Sigmoid colon (tissue), 4 donors: ENCODE measurements at regions not wholly inside any gene's neighbourhood (a gene's known extent, or its start where the extent isn't known, plus 50 kb on each side); places are given as distances from the start of the nearest gene placed in this dataset.

Experiments used
- EP300 ChIP-seq, 4 donors: sonication (generic); formaldehyde crosslinking; IDR thresholded peaks; one replicate each; pipeline ENCODE4 v1.6.1; 2017; ENCODE audit warnings: antibody characterized with exemption in 4 of 4
- TF ChIP-seq, protein P1 (sequence below), 4 experiments: fragments of 450-650 bp in 3 of 4; fragments of 200-600 bp in 1 of 4; IDR thresholded peaks; one replicate each; pipeline ENCODE4 v1.5.1; 2016 to 2019; ENCODE audit warnings: antibody characterized with exemption in 4 of 4, mild to moderate bottlenecking in 3 of 4, moderate library complexity in 2 of 4

DNA sequence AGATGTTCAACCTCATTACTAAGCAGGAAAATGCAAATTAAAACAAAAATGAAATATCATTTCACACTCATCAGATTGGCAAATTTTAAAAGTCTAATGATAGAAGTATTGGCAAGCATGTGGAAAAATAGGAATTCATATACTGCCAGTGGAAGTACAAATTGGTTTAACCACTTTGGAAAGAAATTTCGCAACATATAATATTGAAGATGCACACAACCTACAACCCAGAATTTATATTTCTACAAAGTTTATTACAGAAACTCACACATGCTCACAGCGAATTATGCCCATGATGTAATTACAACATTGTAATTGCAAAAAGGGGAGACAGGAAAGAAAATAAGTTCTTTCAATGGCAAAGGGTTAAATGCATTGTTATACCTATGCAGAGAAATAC, 324.1 kb downstream of the IGSF11 start:
- TF ChIP-seq, protein P1, sequence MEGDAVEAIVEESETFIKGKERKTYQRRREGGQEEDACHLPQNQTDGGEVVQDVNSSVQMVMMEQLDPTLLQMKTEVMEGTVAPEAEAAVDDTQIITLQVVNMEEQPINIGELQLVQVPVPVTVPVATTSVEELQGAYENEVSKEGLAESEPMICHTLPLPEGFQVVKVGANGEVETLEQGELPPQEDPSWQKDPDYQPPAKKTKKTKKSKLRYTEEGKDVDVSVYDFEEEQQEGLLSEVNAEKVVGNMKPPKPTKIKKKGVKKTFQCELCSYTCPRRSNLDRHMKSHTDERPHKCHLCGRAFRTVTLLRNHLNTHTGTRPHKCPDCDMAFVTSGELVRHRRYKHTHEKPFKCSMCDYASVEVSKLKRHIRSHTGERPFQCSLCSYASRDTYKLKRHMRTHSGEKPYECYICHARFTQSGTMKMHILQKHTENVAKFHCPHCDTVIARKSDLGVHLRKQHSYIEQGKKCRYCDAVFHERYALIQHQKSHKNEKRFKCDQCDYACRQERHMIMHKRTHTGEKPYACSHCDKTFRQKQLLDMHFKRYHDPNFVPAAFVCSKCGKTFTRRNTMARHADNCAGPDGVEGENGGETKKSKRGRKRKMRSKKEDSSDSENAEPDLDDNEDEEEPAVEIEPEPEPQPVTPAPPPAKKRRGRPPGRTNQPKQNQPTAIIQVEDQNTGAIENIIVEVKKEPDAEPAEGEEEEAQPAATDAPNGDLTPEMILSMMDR (IDR thresholded peaks at IDR 0.05) = no peak
- TF ChIP-seq EP300 (IDR thresholded peaks at IDR 0.05) = no peak
